Anterior cingulate cortex (tissue), 58 donors: ENCODE measurements at regions not wholly inside any gene's neighbourhood (a gene's known extent, or its start where the extent isn't known, plus 50 kb on each side); places are given as distances from the start of the nearest gene placed in this dataset.

ENCODE experiments used
- DNase-seq, 58 donors: peaks; one replicate each; lab custom pipeline; 2025; lab: John Stamatoyannopoulos, UW

- DNase-seq, result no peak
Observed at GRCh38 chr9:20065796-20066700, 277.2 kb upstream of the SLC24A2 start.

- no peak for DNase-seq
Observed at GRCh38 chr9:20065046-20065445, 276.2 kb upstream of the SLC24A2 start.

GRCh38 chr9:20054734-20055133, 265.9 kb upstream of the SLC24A2 start:
- DNase-seq, result no peak

- DNase-seq, result no peak
Observed at GRCh38 chr9:20048985-20049384, 260.1 kb upstream of the SLC24A2 start.

DNA sequence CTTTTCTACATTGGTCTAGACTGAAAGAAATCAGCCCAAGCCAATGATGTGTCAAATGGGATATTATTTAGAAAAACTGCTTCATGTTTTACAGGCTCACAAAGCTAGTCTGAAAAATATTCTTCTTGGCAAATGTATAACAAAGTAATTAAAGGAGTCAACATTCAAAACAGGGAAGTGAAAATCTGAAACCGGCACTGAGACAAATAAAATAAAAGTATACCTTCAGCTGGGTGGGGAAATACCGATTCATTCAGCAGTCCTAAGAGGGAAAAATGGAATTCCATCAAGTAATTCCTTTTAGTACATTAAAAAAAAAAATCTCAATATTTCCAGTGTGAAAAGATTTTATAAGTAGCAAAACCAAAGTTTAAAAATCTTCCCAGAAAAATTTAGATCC, 259.6 kb upstream of the SLC24A2 start:
- no peak for DNase-seq

DNA sequence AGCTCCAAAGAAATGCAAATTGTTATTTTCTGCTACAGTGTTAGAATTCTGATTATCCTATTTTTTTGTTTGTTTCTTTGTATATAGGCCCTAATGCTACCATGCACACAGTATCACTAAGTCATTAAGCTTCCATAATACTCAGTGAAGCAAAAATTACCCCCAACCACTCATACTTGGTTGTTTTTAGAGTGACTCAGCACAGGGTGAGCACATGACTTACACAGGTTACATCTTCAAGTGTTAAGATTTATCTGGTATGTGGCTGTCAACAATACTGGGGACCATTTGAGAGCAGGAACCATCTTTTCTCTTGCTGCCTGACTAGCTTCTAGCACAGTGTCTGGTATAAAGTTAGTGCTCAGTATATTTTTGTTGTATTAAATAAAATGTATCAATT, 255.8 kb upstream of the SLC24A2 start:
- DNase-seq, result no peak

DNA sequence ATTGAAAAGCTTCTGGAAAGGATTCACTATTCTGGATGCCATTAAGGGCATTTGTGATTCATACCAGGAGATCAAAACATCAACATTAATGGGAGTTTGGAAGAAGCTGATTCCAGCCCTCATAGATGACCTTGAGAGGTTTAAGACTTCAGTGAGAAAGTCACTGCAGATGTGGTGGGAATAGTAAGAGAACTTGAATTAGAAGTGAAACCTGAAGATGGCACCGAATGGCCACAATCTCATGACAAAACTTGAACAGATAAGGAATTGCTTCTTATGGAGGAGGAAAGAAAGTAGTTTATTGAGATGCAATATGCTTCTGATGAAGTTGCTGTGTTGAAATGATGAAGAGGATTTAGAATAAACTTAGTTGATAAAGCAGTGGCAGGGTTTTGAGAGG, 254.6 kb upstream of the SLC24A2 start:
- DNase-seq, result no peak

- no peak for DNase-seq
Observed at GRCh38 chr9:20043035-20043434, 254.2 kb upstream of the SLC24A2 start.

GRCh38 chr9:20042128-20042711, 253.4 kb upstream of the SLC24A2 start:
- no peak for DNase-seq

- peak in 6 of 58 donors; percentile 5 to 43 (median 20) for DNase-seq
Observed at GRCh38 chr9:20041697-20042081, 252.9 kb upstream of the SLC24A2 start.

- peak in 45 of 58 donors; percentile 5 to 72 (median 23) for DNase-seq
Observed at GRCh38 chr9:20040991-20041696, 252.3 kb upstream of the SLC24A2 start.

DNA sequence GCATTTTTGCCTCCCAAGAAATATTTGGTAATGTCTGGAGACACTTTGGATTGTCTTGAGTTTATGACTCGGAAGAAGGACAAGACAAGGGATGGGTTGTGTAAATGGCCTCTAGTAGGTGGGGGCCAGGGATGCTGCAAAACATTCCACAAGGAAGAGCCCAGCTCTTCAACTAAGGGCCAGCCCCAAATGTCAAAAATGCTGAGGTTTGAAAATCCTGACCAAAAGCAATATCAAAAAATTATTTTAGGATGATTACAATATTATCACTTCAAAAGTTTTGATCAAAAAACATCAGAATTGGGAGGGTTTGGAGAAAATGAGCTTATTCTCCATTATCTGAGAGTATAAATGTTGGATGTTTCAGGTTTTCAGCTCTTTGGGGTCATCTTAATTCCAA, 248.9 kb upstream of the SLC24A2 start:
- no peak for DNase-seq

DNA sequence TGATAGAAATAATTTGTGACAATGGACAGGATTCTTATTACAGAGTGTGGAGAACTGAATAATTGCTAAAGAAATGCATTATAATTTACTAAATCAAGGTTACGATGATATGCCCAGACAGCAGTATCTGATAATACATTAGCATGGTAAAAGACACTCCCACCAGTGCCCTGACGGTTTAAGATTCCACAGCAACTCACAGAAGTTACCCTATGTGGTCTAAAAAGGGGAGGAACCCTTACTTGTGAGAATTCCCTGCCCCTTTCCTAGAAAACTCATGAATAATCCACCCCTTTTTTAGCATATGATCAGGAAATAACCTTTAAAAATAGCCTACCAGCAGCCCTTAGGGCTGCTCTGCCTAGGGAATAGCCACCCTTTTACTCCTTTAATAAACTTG, 244.7 kb upstream of the SLC24A2 start:
- no peak for DNase-seq

DNA sequence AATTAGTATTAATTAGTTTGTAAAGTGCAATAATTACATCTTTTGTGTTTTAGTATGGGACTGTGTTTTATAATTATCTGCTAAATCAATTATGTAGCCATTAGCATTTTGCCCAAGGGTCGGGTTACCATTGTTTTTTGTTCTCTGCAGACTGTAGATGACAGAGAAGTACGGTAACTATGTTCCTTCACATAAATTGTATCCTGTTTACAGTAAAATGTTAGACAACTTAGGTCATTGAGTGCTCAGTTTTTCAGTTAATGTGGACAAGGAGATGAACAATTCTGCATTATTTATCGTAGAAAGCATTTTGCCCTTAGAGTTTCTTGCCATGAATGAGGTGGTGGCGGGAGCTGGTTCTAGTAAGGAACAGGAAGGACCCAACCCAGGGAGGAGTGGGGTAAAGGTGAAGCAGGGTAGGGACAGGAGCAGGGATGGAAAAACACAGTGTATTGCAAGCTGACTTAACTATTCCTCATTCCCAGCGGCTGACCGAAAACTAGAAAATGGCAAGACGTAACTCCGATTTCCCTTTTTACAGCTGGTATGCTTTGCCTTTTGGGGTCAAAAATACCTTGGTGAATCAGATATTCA, 243.7 kb upstream of the SLC24A2 start:
- DNase-seq, result no peak

GRCh38 chr9:20031836-20032235, 243.0 kb upstream of the SLC24A2 start:
- DNase-seq, result no peak

DNA sequence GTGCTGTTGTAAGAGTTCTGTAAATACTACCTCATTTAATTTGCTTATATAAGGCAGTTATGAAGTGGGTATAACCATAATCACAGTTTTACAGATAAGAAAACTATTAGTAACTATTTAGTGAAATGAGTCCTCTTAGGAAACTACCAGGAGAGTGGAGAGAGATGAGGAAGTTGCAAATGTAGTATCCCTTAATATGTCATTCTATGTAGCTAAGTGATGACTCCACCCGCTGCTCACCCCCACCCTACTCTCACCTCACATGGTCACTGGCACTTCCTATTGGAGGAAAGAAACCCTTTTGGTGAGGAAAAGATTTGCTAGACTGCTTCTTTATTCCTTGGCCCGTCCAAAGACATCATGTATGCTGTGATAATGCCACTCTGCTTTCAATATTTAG, 241.8 kb upstream of the SLC24A2 start:
- DNase-seq, result no peak

DNA sequence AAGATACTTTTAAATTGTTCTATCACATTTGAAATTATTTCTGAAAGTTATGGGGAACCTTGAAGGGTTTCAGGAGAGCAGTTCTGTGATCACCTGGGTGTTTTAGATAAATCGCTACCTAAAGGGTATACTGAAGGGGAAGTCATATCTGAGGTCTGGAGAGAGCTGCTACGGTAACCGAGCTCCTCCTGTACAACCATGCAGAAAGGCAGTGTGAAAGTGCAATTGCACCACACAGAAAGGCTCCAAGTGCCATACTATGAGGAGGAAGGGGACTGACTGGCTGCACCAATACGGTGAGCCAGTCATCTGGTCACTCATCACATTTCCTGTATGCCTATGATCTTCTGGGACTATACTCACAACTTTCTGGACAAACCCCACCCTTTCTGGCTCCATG, 241.4 kb upstream of the SLC24A2 start:
- DNase-seq, result no peak

- DNase-seq, result no peak
Observed at GRCh38 chr9:20028849-20029231, 240.0 kb upstream of the SLC24A2 start.

- DNase-seq, result no peak
Observed at GRCh38 chr9:20028192-20028848, 239.5 kb upstream of the SLC24A2 start.

- no peak for DNase-seq
Observed at GRCh38 chr9:20023961-20024571, 235.2 kb upstream of the SLC24A2 start.
